B cell (primary cell): ENCODE measurements at regions not wholly inside any gene's neighbourhood (a gene's known extent, or its start where the extent isn't known, plus 50 kb on each side); places are given as distances from the start of the nearest gene placed in this dataset.

ENCODE experiments used
- ATAC-seq: fragments of 200-7000 bp; cut with Tn5 transposase; one replicate; pipeline ENCODE4 v1.10.0; 2021; ENCODE audit warnings: low read depth, mild to moderate bottlenecking, moderate number of reproducible peaks, moderate library complexity
- CTCF ChIA-PET: fragments of 350-600 bp; sonication (Branson Sonifier 250); formaldehyde crosslinking; loops from one replicate; lab custom pipeline; 2021; ENCODE audit warnings: antibody characterized with exemption, inconsistent platforms; lab: Charles Lee
- POLR2A ChIA-PET: fragments of 350-600 bp; sonication (Branson Sonifier 250); formaldehyde crosslinking; loops from one replicate; lab custom pipeline; 2021; ENCODE audit warnings: antibody characterized with exemption; lab: Charles Lee
- DNase-seq: peaks from one replicate; pipeline ENCODE4 v3.0.0; 2013
- H2AFZ ChIP-seq: 2 replicates; pipeline ENCODE4 v1.6.1; 2012; ENCODE audit warnings: mild to moderate bottlenecking, low read depth, low read length; ENCODE audit not compliant: insufficient read depth, poor library complexity, severe bottlenecking
- H3K27ac ChIP-seq, 2 donors: 1 replicate in 1 of 2; 2 replicates in 1 of 2; pipeline ENCODE4 v1.5.1; 2012 to 2013; ENCODE audit warnings: low read length in 2 of 2, mild to moderate bottlenecking in 2 of 2, moderate library complexity in 1 of 2
- H3K27me3 ChIP-seq, 4 experiments: fragments of 200-600 bp in 1 of 4; sonication (generic) in 1 of 4; replicated peaks in 1 of 4; 1 replicate in 2 of 4; 2 replicates in 2 of 4; pipeline versions ENCODE4 v1.6.1 to v1.7.0; 2013 to 2016; ENCODE audit warnings: low read length in 3 of 4, mild to moderate bottlenecking in 2 of 4, mixed read lengths in 1 of 4, moderate library complexity in 1 of 4; ENCODE audit not compliant: insufficient read depth in 4 of 4, control insufficient read depth in 3 of 4; ENCODE audit errors: control extremely low read depth in 1 of 4
- H3K36me3 ChIP-seq, 2 experiments: replicated peaks in 1 of 2; 1 replicate in 1 of 2; 2 replicates in 1 of 2; pipeline versions ENCODE4 v1.6.1 to v1.7.1; 2013; ENCODE audit warnings: low read length in 1 of 2; ENCODE audit not compliant: insufficient read depth in 2 of 2, control insufficient read depth in 1 of 2; ENCODE audit errors: control extremely low read depth in 1 of 2, extremely low read depth in 1 of 2
- H3K4me1 ChIP-seq, 2 donors: fragments of 200-600 bp in 1 of 2; sonication (generic) in 1 of 2; 1 replicate in 1 of 2; 2 replicates in 1 of 2; pipeline versions ENCODE4 v1.5.1 to v1.6.1; 2013 to 2017; ENCODE audit warnings: low read length in 2 of 2; ENCODE audit not compliant: control insufficient read depth in 2 of 2, insufficient read depth in 2 of 2
- H3K4me2 ChIP-seq: replicated peaks from 2 replicates; pipeline ENCODE3; 2012; ENCODE audit warnings: mild to moderate bottlenecking, low read depth, low read length; ENCODE audit not compliant: poor library complexity, severe bottlenecking
- H3K4me3 ChIP-seq, 5 experiments: fragments of 200-600 bp in 1 of 5; sonication (generic) in 1 of 5; 1 replicate in 3 of 5; 2 replicates in 2 of 5; pipeline versions ENCODE4 v1.5.1 to v1.7.0; 2011 to 2016; ENCODE audit warnings: low read length in 4 of 5, mild to moderate bottlenecking in 4 of 5, low read depth in 2 of 5, control low read depth in 1 of 5, moderate library complexity in 1 of 5; ENCODE audit not compliant: insufficient read depth in 1 of 5; ENCODE audit errors: control extremely low read depth in 1 of 5, extremely low read depth in 1 of 5
- H3K79me2 ChIP-seq: fragments of 200-600 bp; sonication (generic); one replicate; pipeline ENCODE4 v1.6.0; 2016; ENCODE audit warnings: low read length; ENCODE audit not compliant: control insufficient read depth, insufficient read depth
- H3K9ac ChIP-seq: fragments of 200-600 bp; sonication (generic); 2 replicates; pipeline ENCODE4 v1.6.1; 2017; ENCODE audit warnings: mild to moderate bottlenecking, low read length, moderate library complexity
- H3K9me3 ChIP-seq, 3 donors: one replicate each; pipeline versions ENCODE4 v1.6.1 to v1.7.1; 2013; ENCODE audit warnings: low read length in 2 of 3; ENCODE audit not compliant: control insufficient read depth in 2 of 3, insufficient read depth in 1 of 3; ENCODE audit errors: control extremely low read depth in 1 of 3
- H4K20me1 ChIP-seq: 2 replicates; pipeline ENCODE4 v1.6.0; 2012; ENCODE audit warnings: mild to moderate bottlenecking, low read length; ENCODE audit not compliant: insufficient read depth, control insufficient read depth, poor library complexity, severe bottlenecking
- H3K27ac Mint-ChIP-seq: one replicate; pipeline ENCODE4 v1.8.0; 2021; ENCODE audit warnings: mixed read lengths
- H3K27me3 Mint-ChIP-seq: one replicate; pipeline ENCODE4 v1.8.0; 2021; ENCODE audit warnings: mixed read lengths
- H3K4me1 Mint-ChIP-seq: one replicate; pipeline ENCODE4 v1.8.0; 2021; ENCODE audit warnings: mixed read lengths
- H3K4me3 Mint-ChIP-seq: one replicate; pipeline ENCODE4 v1.8.0; 2021; ENCODE audit warnings: mixed read lengths
- H3K9me3 Mint-ChIP-seq: one replicate; pipeline ENCODE4 v1.8.0; 2022; ENCODE audit warnings: mixed read lengths; ENCODE audit not compliant: insufficient read depth
- CTCF ChIP-seq: fragments of 200-600 bp; IDR thresholded peaks from one replicate; pipeline ENCODE4 v1.8.0; 2022; ENCODE audit warnings: antibody characterized with exemption, mild to moderate bottlenecking
- EZH2 ChIP-seq: IDR thresholded peaks from 2 replicates; pipeline ENCODE4 v1.6.1; 2012; ENCODE audit warnings: borderline replicate concordance, low read depth, mild to moderate bottlenecking, moderate library complexity, low read length; ENCODE audit not compliant: insufficient read depth, poor library complexity, severe bottlenecking
- WGBS: methylation state at CpG from one replicate; pipeline ENCODE4 v1.1.5; 2013; ENCODE audit warnings: missing lambda C conversion rate; ENCODE audit not compliant: insufficient coverage; 5-methylcytosine and 5-hydroxymethylcytosine counted together
- intact Hi-C: fragments of 100-400 bp; cut with micrococcal nuclease; formaldehyde crosslinking; loops from one replicate; pipeline ENCODE4 v1.10.0; 2022

DNA sequence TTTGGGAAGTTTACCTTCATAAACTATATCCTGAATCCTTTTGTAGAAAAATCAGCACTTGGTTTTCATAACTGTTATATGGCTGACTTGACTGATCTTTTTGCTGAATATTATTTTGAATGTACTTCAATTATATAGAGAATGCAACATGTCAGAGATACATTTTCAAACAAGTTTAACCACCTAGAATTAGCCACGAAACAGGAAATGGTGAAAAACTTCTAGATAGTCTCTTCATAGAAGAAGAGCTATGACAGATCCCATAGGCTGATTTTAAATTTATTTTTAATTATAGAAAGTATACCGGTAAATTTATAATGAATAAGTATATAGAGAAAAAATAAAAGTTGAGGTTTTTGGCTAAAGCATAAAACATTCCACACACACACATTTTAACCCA lies 436.8 kb upstream of the DPPA4 start:
- Histone ChIP-seq H3K27ac (no peak overlapping the region), H3K9ac (no peak overlapping the region), H3K4me2 (no peak overlapping the region), H3K36me3 (no peaks in the 10 kb centered on the region), H4K20me1 (no peaks in the 10 kb centered on the region), H3K9me3 (no peaks in the 10 kb centered on the region), H3K27me3 (no peaks in the 10 kb centered on the region), H3K4me1 (no peaks in the 10 kb centered on the region), H2AFZ (no peak overlapping the region), H3K79me2 (no peaks in the 10 kb centered on the region), H3K4me3 (no peak overlapping the region)
- Mint-ChIP-seq H3K27me3 (no peaks in the 10 kb centered on the region), H3K4me1 (no peaks in the 10 kb centered on the region), H3K9me3 (peaks cover 9% of the 10 kb centered on the region), H3K27ac (no peak overlapping the region), H3K4me3 (no peak overlapping the region)
- ATAC-seq, result no peak
- POLR2A ChIA-PET, result no interaction called here
- WGBS, result no CpG with 5 or more reads among the region's 2 CpGs
- DNase-seq, result no peak
- CTCF ChIA-PET, result no interaction called here
- intact Hi-C loops, result no loop called here
- TF ChIP-seq CTCF (no peak), EZH2 (no peak)

- Histone ChIP-seq H3K36me3 (no peaks in the 10 kb centered on the region), H3K27me3 (no peaks in the 10 kb centered on the region), H3K9ac (no peak overlapping the region), H3K4me3 (no peak overlapping the region), H4K20me1 (no peaks in the 10 kb centered on the region), H3K4me1 (no peaks in the 10 kb centered on the region), H3K9me3 (peaks cover 0 to 3% (median 0%) of the 10 kb centered on the region in 3 donors), H3K27ac (no peak overlapping the region), H3K4me2 (no peak overlapping the region), H2AFZ (no peak overlapping the region), H3K79me2 (no peaks in the 10 kb centered on the region)
- no peak overlapping the region for H3K27ac Mint-ChIP-seq
- no peaks in the 10 kb centered on the region for H3K4me1 Mint-ChIP-seq
- no peak for DNase-seq
- intact Hi-C loops, result no loop called here
- ChIA-PET POLR2A (no interaction called here), CTCF (no interaction called here)
- no CpG with 5 or more reads among the region's 1 CpG for WGBS
- peaks cover 5% of the 10 kb centered on the region for H3K9me3 Mint-ChIP-seq
- no peak overlapping the region for H3K4me3 Mint-ChIP-seq
- no peaks in the 10 kb centered on the region for H3K27me3 Mint-ChIP-seq
- ATAC-seq, result no peak
- TF ChIP-seq CTCF (no peak), EZH2 (no peak)
Measured at GRCh38 chr3:109784285-109784684, 446.9 kb upstream of the DPPA4 start.
